ENCODE measurements at regions not wholly inside any gene's neighbourhood (a gene's known extent, or its start where the extent isn't known, plus 50 kb on each side); places are given as distances from the start of the nearest gene placed in this dataset.

- TF ChIP-seq ZNF282 (IDR thresholded peaks at IDR 0.05; ENCODE audit: partially characterized antibody) = no peak
- TF ChIP-seq REST (IDR thresholded peaks at IDR 0.05; ENCODE audit: borderline replicate concordance in 1 of 2, low read depth in 1 of 2, low read length in 2 of 2) = no peak; a peak in 1 of 4 replicates
- TF ChIP-seq LCORL (IDR thresholded peaks at IDR 0.05) = no peak
- no peak for TF ChIP-seq LCORL (CRISPR knock-in tag; IDR thresholded peaks at IDR 0.05)
- no peak for TF ChIP-seq ZNF614 (CRISPR knock-in tag; IDR thresholded peaks at IDR 0.05; ENCODE audit: borderline replicate concordance)
- TF ChIP-seq FOXA1 (IDR thresholded peaks at IDR 0.05) = no peak
- TF ChIP-seq FOXA1 (CRISPR knock-in tag; IDR thresholded peaks at IDR 0.05) = peak; percentile 33; the same call in 1 of the 2 replicates
- no peak for TF ChIP-seq NR3C1 (CRISPR knock-in tag; IDR thresholded peaks at IDR 0.05)
- TF ChIP-seq SP140L (CRISPR knock-in tag; IDR thresholded peaks at IDR 0.05; ENCODE audit: borderline replicate concordance) = no peak
- no peak for TF ChIP-seq ZNF451 (CRISPR knock-in tag; IDR thresholded peaks at IDR 0.05)
- TF ChIP-seq ZNF761 (CRISPR knock-in tag; conservative IDR thresholded peaks at IDR 0.05) = no peak
- peak; percentile 42 for TF ChIP-seq ZNF883 (CRISPR knock-in tag; IDR thresholded peaks at IDR 0.05; ENCODE audit: not compliant biosample characterization)
- TF ChIP-seq ZMAT5 (CRISPR knock-in tag; IDR thresholded peaks at IDR 0.05; ENCODE audit: borderline replicate concordance, low read depth) = no peak
- TF ChIP-seq ZNF431 (CRISPR knock-in tag; IDR thresholded peaks at IDR 0.05; ENCODE audit: borderline replicate concordance, low read depth) = no peak
- no peak for TF ChIP-seq ELK4 (CRISPR knock-in tag; IDR thresholded peaks at IDR 0.05; ENCODE audit: borderline replicate concordance)
- TF ChIP-seq MAZ (IDR thresholded peaks at IDR 0.05; ENCODE audit: borderline replicate concordance, low read depth, low read length) = no peak
- 0 out of 2 replicates have a peak, but pooled peaks have one; percentile 39 for TF ChIP-seq MAZ (CRISPR knock-in tag; IDR thresholded peaks at IDR 0.05; ENCODE audit: low read depth)
- TF ChIP-seq BCL6 (CRISPR knock-in tag; IDR thresholded peaks at IDR 0.05) = no peak
These were observed 131.2 kb downstream of the BUD13 start (continued) for GRCh38 chr11:116641561-116642045.

All from HepG2 (cell line).